A549 (cell line): ENCODE measurements at regions not wholly inside any gene's neighbourhood (a gene's known extent, or its start where the extent isn't known, plus 50 kb on each side); places are given as distances from the start of the nearest gene placed in this dataset.

ENCODE experiments used
- ATAC-seq, 2 experiments: fragments of 200-7000 bp in 1 of 2; fragments of >200 bp in 1 of 2; cut with Nextera tagmentation in 1 of 2; cut with Tn5 transposase in 1 of 2; 3 replicates each; pipeline versions ENCODE4 v1.8.0 to v1.9.1; 2018 to 2020; ENCODE audit warnings: mild to moderate bottlenecking in 1 of 2, moderate library complexity in 1 of 2
- CTCF ChIA-PET: fragments of 300-600 bp; sonication (Branson Sonifier 250); formaldehyde crosslinking; extraction: SDS; loops from one replicate; lab custom pipeline; 2021; ENCODE audit warnings: antibody characterized with exemption, inconsistent platforms; lab: Yijun Ruan, JAX
- POLR2A ChIA-PET: fragments of 350-600 bp; formaldehyde crosslinking; extraction: SDS; loops from one replicate; lab custom pipeline; 2021; ENCODE audit warnings: antibody characterized with exemption, inconsistent platforms; lab: Yijun Ruan, JAX
- DNase-seq, 2 experiments: peaks; one replicate each; pipeline versions ENCODE4 v3.0.0 to v3.0.0-alpha.2; 2011 to 2016; ENCODE audit warnings: low read depth in 1 of 2, low spot score in 1 of 2
- FAIRE-seq: peaks from 2 replicates; lab custom pipeline; 2011; peaks lifted over from hg19 to GRCh38; lab: Jason Lieb, UNC
- H3K27ac ChIP-seq, 2 experiments: fragments of >200 bp; sonication (Bioruptor Twin); formaldehyde crosslinking; 3 replicates each; pipeline ENCODE4 v1.5.1; 2016 to 2017
- H3K4me1 ChIP-seq: fragments of >200 bp; sonication (Bioruptor Twin); formaldehyde crosslinking; 3 replicates; pipeline ENCODE4 v1.6.1; 2016
- H3K4me2 ChIP-seq: fragments of >200 bp; sonication (Bioruptor Twin); formaldehyde crosslinking; 3 replicates; pipeline ENCODE4 v1.6.1; 2016
- H3K4me3 ChIP-seq: fragments of >200 bp; sonication (Bioruptor Twin); formaldehyde crosslinking; 3 replicates; pipeline ENCODE4 v1.5.1; 2016
- H3K9me3 ChIP-seq: fragments of >200 bp; sonication (Bioruptor Twin); formaldehyde crosslinking; 3 replicates; pipeline ENCODE4 v1.6.1; 2016
- BCL3 ChIP-seq: fragments of >200 bp; sonication (Bioruptor Twin); formaldehyde crosslinking; IDR thresholded peaks from 3 replicates; pipeline ENCODE4 v1.6.1; 2016
- CEBPB ChIP-seq, 2 experiments: fragments of >200 bp in 1 of 2; sonication (Bioruptor Twin) in 1 of 2; formaldehyde crosslinking in 1 of 2; IDR thresholded peaks; 2 replicates each; pipeline ENCODE4 v1.6.1; 2012 to 2016
- CHD2 ChIP-seq: fragments of 150-350 bp; IDR thresholded peaks from 2 replicates; pipeline ENCODE4 v1.6.1; 2014; ENCODE audit warnings: low read length; ENCODE audit not compliant: partially characterized antibody
- EHMT2 ChIP-seq: fragments of 200-600 bp; sonication (generic); IDR thresholded peaks from 2 replicates; pipeline ENCODE4 v1.6.1; 2016; ENCODE audit warnings: antibody characterized with exemption, low read depth, mild to moderate bottlenecking, moderate library complexity
- ELK1 ChIP-seq: fragments of 150-350 bp; IDR thresholded peaks from 2 replicates; pipeline ENCODE4 v1.6.1; 2014; ENCODE audit warnings: low read depth, mild to moderate bottlenecking, low read length
- HEYL ChIP-seq: fragments of 250-450 bp; sonication (Bioruptor Pico); IDR thresholded peaks from 2 replicates; pipeline ENCODE4 v1.8.0; 2021; ENCODE audit warnings: mild to moderate bottlenecking, moderate library complexity
- HMGXB4 ChIP-seq: fragments of 250-450 bp; sonication (Bioruptor Pico); IDR thresholded peaks from 2 replicates; pipeline ENCODE4 v1.5.0; 2021; ENCODE audit warnings: mild to moderate bottlenecking, moderate library complexity, borderline replicate concordance
- HOXB13 ChIP-seq: fragments of 250-450 bp; sonication (Bioruptor Pico); IDR thresholded peaks from 2 replicates; pipeline ENCODE4 v1.5.0; 2020; ENCODE audit warnings: low read depth, mild to moderate bottlenecking, moderate library complexity
- JUN ChIP-seq, 2 experiments: fragments of >200 bp; sonication (Bioruptor Twin); formaldehyde crosslinking; IDR thresholded peaks; 2 replicates in 1 of 2; 3 replicates in 1 of 2; pipeline ENCODE4 v1.6.1; 2016 to 2017
- NFE2L2 ChIP-seq: fragments of 150-350 bp; conservative IDR thresholded peaks from 2 replicates; pipeline ENCODE4 v1.6.1; 2014; ENCODE audit warnings: low read length
- NR3C1 ChIP-seq: fragments of >200 bp; sonication (Bioruptor Twin); formaldehyde crosslinking; IDR thresholded peaks from 3 replicates; pipeline ENCODE4 v1.6.1; 2017
- REST ChIP-seq: fragments of 200-600 bp; sonication (generic); IDR thresholded peaks from 2 replicates; pipeline ENCODE4 v1.6.1; 2016; ENCODE audit warnings: antibody characterized with exemption, mild to moderate bottlenecking, moderate library complexity
- RNF2 ChIP-seq: fragments of 200-600 bp; sonication (generic); IDR thresholded peaks from 2 replicates; pipeline ENCODE4 v1.6.1; 2016; ENCODE audit warnings: low read depth, mild to moderate bottlenecking, antibody characterized with exemption, moderate library complexity, borderline replicate concordance
- TP53 ChIP-seq: fragments of 250-450 bp; sonication (Bioruptor Pico); IDR thresholded peaks from 2 replicates; pipeline ENCODE4 v1.5.0; 2021; ENCODE audit warnings: mild to moderate bottlenecking, moderate library complexity
- ZSCAN20 ChIP-seq: fragments of 250-450 bp; sonication (Bioruptor Pico); IDR thresholded peaks from 2 replicates; pipeline ENCODE4 v1.8.0; 2022; ENCODE audit warnings: mild to moderate bottlenecking, moderate library complexity
- WGBS: methylation state at CpG from one replicate; pipeline ENCODE4 v1.1.6; 2017; ENCODE audit errors: missing lambda C conversion rate; 5-methylcytosine and 5-hydroxymethylcytosine counted together

GRCh38 chr7:42483886-42484285, 246.9 kb upstream of the GLI3 start:
- 30% methylated on average over 4 of the region's 4 CpGs for WGBS

More at GRCh38 chr7:42483886-42484285, 246.9 kb upstream of the GLI3 start:
- H3K4me1 ChIP-seq, result no peaks in the 10 kb centered on the region
- H3K4me3 ChIP-seq, result no peak overlapping the region
- ATAC-seq, result no peak
- TF ChIP-seq REST, result no peak
- TF ChIP-seq CEBPB (IDR thresholded peaks at IDR 0.05), result no peak
- TF ChIP-seq HOXB13 (CRISPR knock-in tag), result no peak
- TF ChIP-seq BCL3, result no peak
- TF ChIP-seq NR3C1, result no peak
- no peak for TF ChIP-seq EHMT2
- no peak for TF ChIP-seq NFE2L2
- no peak for TF ChIP-seq HEYL (CRISPR knock-in tag)
- no peak for TF ChIP-seq TP53 (CRISPR knock-in tag)
- no peak for TF ChIP-seq JUN (IDR thresholded peaks at IDR 0.05)
- TF ChIP-seq RNF2, result no peak
- no peak for TF ChIP-seq HMGXB4 (CRISPR knock-in tag)
- TF ChIP-seq ELK1, result no peak
- no peak for TF ChIP-seq CHD2
- no peak for TF ChIP-seq ZSCAN20 (CRISPR knock-in tag)
- ChIA-PET POLR2A (no interaction called here), CTCF (interaction anchor here (1.8 kb wide), 1 partner anchor 8 kb away, joined by 3 read pairs; no protein-coding TSS in a partner anchor)
- no peaks in the 10 kb centered on the region for H3K9me3 ChIP-seq
- DNase-seq, result no peak
- no peak for FAIRE-seq
- H3K4me2 ChIP-seq, result no peak overlapping the region
- H3K27ac ChIP-seq, result no peak overlapping the region
